Panc1 (cell line): ENCODE measurements at regions not wholly inside any gene's neighbourhood (a gene's known extent, or its start where the extent isn't known, plus 50 kb on each side); places are given as distances from the start of the nearest gene placed in this dataset.

Experiments
- ATAC-seq: fragments of 200-7000 bp; cut with Tn5 transposase; 2 replicates; pipeline ENCODE4 v1.9.1; 2020; ENCODE audit warnings: mild to moderate bottlenecking, moderate library complexity
- BruUV-seq: library from RNA; stranded (reverse); fragments of 400-500 nt; replicated peaks from 2 replicates; lab custom pipeline; 2021; lab: Mats Ljungman, UMichigan
- CTCF ChIA-PET: fragments of 300-600 bp; sonication (Branson Sonifier 250); formaldehyde crosslinking; loops from one replicate; lab custom pipeline; 2022; ENCODE audit warnings: antibody characterized with exemption; lab: Charles Lee
- POLR2A ChIA-PET: fragments of 300-600 bp; sonication (Branson Sonifier 250); formaldehyde crosslinking; loops from one replicate; lab custom pipeline; 2022; ENCODE audit warnings: antibody characterized with exemption; lab: Charles Lee
- DNase-seq: peaks from one replicate; pipeline ENCODE4 v3.0.0-alpha.2; 2010; ENCODE audit warnings: low read depth, low spot score
- H3K27ac ChIP-seq: 2 replicates; pipeline ENCODE4 v1.5.1; 2011; ENCODE audit warnings: mild to moderate bottlenecking, low read length, inconsistent platforms
- H3K27me3 ChIP-seq: fragments of 200-500 bp; sonication (Bioruptor generic); 2 replicates; pipeline ENCODE4 v1.6.0; 2014; ENCODE audit warnings: low read length, inconsistent platforms; ENCODE audit not compliant: control insufficient read depth, insufficient read depth
- H3K36me3 ChIP-seq: fragments of 200-500 bp; sonication (Bioruptor generic); 2 replicates; pipeline ENCODE4 v1.5.1; 2014; ENCODE audit warnings: inconsistent platforms, mild to moderate bottlenecking, low read length, moderate library complexity; ENCODE audit not compliant: control insufficient read depth, insufficient read depth
- H3K4me1 ChIP-seq: 2 replicates; pipeline ENCODE4 v1.5.1; 2011; ENCODE audit warnings: inconsistent platforms, mild to moderate bottlenecking, low read length, moderate library complexity; ENCODE audit not compliant: control insufficient read depth, insufficient read depth
- H3K4me3 ChIP-seq, 2 experiments: 2 replicates each; pipeline ENCODE4 v1.5.1; 2011 to 2012; ENCODE audit warnings: low read depth in 2 of 2, low read length in 2 of 2, mild to moderate bottlenecking in 2 of 2, inconsistent platforms in 1 of 2, moderate library complexity in 1 of 2
- H3K9me3 ChIP-seq: fragments of 200-500 bp; sonication (Bioruptor generic); 2 replicates; pipeline ENCODE4 v1.5.1; 2014; ENCODE audit warnings: low read depth, mild to moderate bottlenecking, inconsistent platforms, low read length, moderate library complexity; ENCODE audit not compliant: control insufficient read depth, insufficient read depth
- CTCF ChIP-seq: fragments of 450-650 bp; IDR thresholded peaks from 2 replicates; pipeline ENCODE4 v1.5.1; 2017; ENCODE audit warnings: mild to moderate bottlenecking
- POLR2AphosphoS5 ChIP-seq: IDR thresholded peaks from 2 replicates; pipeline ENCODE4 v1.6.1; 2012; ENCODE audit warnings: mild to moderate bottlenecking, low read depth, low read length, moderate library complexity
- SIN3A ChIP-seq: IDR thresholded peaks from 2 replicates; pipeline ENCODE4 v1.6.1; 2012; ENCODE audit warnings: low read depth, mild to moderate bottlenecking, low read length, moderate library complexity, borderline replicate concordance; ENCODE audit not compliant: insufficient read depth
- TCF7L2 ChIP-seq: IDR thresholded peaks from 2 replicates; pipeline ENCODE4 v1.6.1; 2011; ENCODE audit warnings: mild to moderate bottlenecking, low read depth, low read length, inconsistent platforms
- in situ Hi-C: cut with HindIII; loops from 2 replicates; pipeline ENCODE4 v1.10.0; 2016; ENCODE audit warnings: low sequenced_read_pairs, low pct_unique_long_range_greater_than_20kb
- intact Hi-C: fragments of 100-400 bp; cut with micrococcal nuclease; formaldehyde crosslinking; loops from one replicate; pipeline ENCODE4 v1.10.0; 2022; ENCODE audit not compliant: unreplicated experiment
- TF ChIP-seq, protein P1 (sequence below), 2 experiments: IDR thresholded peaks; 2 replicates each; pipeline ENCODE4 v1.6.1; 2011 to 2012; ENCODE audit warnings: low read depth in 2 of 2, control low read depth in 1 of 2, low read length in 1 of 2, mild to moderate bottlenecking in 1 of 2, moderate library complexity in 1 of 2; ENCODE audit not compliant: insufficient read depth in 1 of 2

DNA sequence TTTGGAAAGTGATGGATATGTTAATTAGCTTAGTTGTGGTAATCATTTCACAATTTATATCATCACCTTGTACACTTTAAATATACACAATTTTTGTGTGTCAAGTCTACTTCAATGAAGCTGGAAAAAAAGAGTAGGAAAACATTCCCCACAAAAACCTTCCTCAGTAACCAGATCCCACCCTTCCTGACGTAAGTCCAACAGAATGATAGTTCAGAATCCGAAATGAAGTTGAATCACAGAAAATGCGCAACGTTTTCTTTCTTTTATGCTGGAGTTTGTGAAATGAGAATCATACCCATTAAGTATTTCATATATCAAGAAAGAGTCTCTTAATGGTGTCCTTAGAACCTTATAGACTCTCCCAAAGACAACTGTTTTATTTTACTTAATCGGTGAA is 292.9 kb downstream of the USP46 start:
- Histone ChIP-seq H3K4me3 (no peak overlapping the region), H3K27me3 (no peaks in the 10 kb centered on the region), H3K36me3 (no peaks in the 10 kb centered on the region), H3K9me3 (no peaks in the 10 kb centered on the region), H3K27ac (no peak overlapping the region), H3K4me1 (no peaks in the 10 kb centered on the region)
- intact Hi-C loops, result no loop called here
- TF ChIP-seq SIN3A, result no peak
- no peak for TF ChIP-seq TCF7L2
- TF ChIP-seq, protein P1, sequence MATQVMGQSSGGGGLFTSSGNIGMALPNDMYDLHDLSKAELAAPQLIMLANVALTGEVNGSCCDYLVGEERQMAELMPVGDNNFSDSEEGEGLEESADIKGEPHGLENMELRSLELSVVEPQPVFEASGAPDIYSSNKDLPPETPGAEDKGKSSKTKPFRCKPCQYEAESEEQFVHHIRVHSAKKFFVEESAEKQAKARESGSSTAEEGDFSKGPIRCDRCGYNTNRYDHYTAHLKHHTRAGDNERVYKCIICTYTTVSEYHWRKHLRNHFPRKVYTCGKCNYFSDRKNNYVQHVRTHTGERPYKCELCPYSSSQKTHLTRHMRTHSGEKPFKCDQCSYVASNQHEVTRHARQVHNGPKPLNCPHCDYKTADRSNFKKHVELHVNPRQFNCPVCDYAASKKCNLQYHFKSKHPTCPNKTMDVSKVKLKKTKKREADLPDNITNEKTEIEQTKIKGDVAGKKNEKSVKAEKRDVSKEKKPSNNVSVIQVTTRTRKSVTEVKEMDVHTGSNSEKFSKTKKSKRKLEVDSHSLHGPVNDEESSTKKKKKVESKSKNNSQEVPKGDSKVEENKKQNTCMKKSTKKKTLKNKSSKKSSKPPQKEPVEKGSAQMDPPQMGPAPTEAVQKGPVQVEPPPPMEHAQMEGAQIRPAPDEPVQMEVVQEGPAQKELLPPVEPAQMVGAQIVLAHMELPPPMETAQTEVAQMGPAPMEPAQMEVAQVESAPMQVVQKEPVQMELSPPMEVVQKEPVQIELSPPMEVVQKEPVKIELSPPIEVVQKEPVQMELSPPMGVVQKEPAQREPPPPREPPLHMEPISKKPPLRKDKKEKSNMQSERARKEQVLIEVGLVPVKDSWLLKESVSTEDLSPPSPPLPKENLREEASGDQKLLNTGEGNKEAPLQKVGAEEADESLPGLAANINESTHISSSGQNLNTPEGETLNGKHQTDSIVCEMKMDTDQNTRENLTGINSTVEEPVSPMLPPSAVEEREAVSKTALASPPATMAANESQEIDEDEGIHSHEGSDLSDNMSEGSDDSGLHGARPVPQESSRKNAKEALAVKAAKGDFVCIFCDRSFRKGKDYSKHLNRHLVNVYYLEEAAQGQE (IDR thresholded peaks at IDR 0.05; ENCODE audit: insufficient read depth in 1 of 2, low read depth in 2 of 2, low read length in 1 of 2), result no peak
- TF ChIP-seq POLR2AphosphoS5, result no peak
- no peak for TF ChIP-seq CTCF
- DNase-seq (no peak), ATAC-seq (no peak)
- in situ Hi-C loops, result no loop called here
- ChIA-PET CTCF (no interaction called here), POLR2A (interaction anchor here (1.0 kb wide), 1 partner anchor 272 kb away, joined by 3 read pairs; no protein-coding TSS in a partner anchor)
- no TSS peak for BruUV-seq

DNA sequence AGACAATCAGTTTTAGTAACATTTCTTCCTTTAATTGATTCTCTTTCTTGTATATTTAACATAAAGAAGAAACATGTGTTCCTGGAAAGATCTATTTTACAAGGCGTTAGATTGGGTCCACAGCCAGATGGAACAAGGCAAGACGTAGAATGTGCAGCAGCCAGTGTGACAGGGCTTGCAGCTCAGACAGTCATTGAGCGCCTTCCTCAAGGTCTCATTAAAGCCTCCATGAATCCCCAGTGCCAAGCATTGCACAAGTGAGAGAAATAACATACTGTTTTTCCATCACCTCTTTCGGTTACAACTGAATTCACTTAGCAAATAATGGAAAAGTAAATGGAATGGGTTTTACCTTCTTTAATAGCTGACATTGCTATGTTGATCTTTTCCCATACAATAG is 292.5 kb downstream of the USP46 start:
- CTCF ChIA-PET, result no interaction called here

More for the DNA sequence above, 292.5 kb downstream of the USP46 start:
- DNase-seq (no peak), ATAC-seq (no peak)
- Histone ChIP-seq H3K27me3 (no peaks in the 10 kb centered on the region), H3K27ac (no peak overlapping the region), H3K4me3 (no peak overlapping the region), H3K4me1 (no peaks in the 10 kb centered on the region), H3K36me3 (no peaks in the 10 kb centered on the region), H3K9me3 (no peaks in the 10 kb centered on the region)
- BruUV-seq, result no TSS peak
- intact Hi-C loops (no loop called here), in situ Hi-C loops (no loop called here)
- TF ChIP-seq TCF7L2, result no peak
- no peak for TF ChIP-seq SIN3A
- TF ChIP-seq POLR2AphosphoS5, result no peak
- TF ChIP-seq CTCF, result no peak
- TF ChIP-seq, protein P1 (IDR thresholded peaks at IDR 0.05; ENCODE audit: insufficient read depth in 1 of 2, low read depth in 2 of 2, low read length in 1 of 2), result no peak
- POLR2A ChIA-PET, result no interaction called here
